IMR-90 (cell line): ENCODE measurements at regions not wholly inside any gene's neighbourhood (a gene's known extent, or its start where the extent isn't known, plus 50 kb on each side); places are given as distances from the start of the nearest gene placed in this dataset.
A peak's percentile ranks its signal among the peaks of the same experiment; 100 is the strongest.

Experiments used
- ATAC-seq: fragments of 200-7000 bp; cut with Tn5 transposase; 2 replicates; pipeline ENCODE4 v1.9.1; 2020; ENCODE audit warnings: low read depth, mild to moderate bottlenecking, moderate library complexity
- BruUV-seq: library from RNA; stranded (reverse); fragments of 400-500 nt; replicated peaks from 2 replicates; lab custom pipeline; 2021; lab: Mats Ljungman, UMichigan
- CTCF ChIA-PET: fragments of 300-600 bp; formaldehyde crosslinking; extraction: SDS; loops from one replicate; lab custom pipeline; 2021; ENCODE audit warnings: antibody characterized with exemption; lab: Yijun Ruan, JAX
- POLR2A ChIA-PET: fragments of 300-600 bp; sonication (Branson Sonifier 250); formaldehyde crosslinking; loops from one replicate; lab custom pipeline; 2022; ENCODE audit warnings: antibody characterized with exemption; ENCODE audit not compliant: unreplicated experiment; lab: Charles Lee
- DNase-seq: peaks from one replicate; pipeline ENCODE4 v3.0.0; 2013
- H2AFZ ChIP-seq: replicated peaks from 2 replicates; pipeline ENCODE3; 2013; ENCODE audit warnings: low read length, mild to moderate bottlenecking; ENCODE audit not compliant: poor library complexity
- H2AK5ac ChIP-seq: 2 replicates; pipeline ENCODE4 v1.6.1; 2013; ENCODE audit warnings: low read depth, low read length, inconsistent platforms
- H2AK9ac ChIP-seq: replicated peaks from 2 replicates; pipeline ENCODE3; 2013; ENCODE audit warnings: mild to moderate bottlenecking, low read depth, low read length, moderate library complexity; ENCODE audit not compliant: poor library complexity
- H2BK120ac ChIP-seq: 2 replicates; pipeline ENCODE4 v1.6.1; 2013; ENCODE audit warnings: low read depth, low read length, inconsistent platforms
- H2BK15ac ChIP-seq: 3 replicates; pipeline ENCODE4 v1.6.1; 2013; ENCODE audit warnings: low read depth, low read length, inconsistent platforms
- H2BK20ac ChIP-seq: 2 replicates; pipeline ENCODE4 v1.6.1; 2013; ENCODE audit warnings: low read depth, mild to moderate bottlenecking, inconsistent platforms, low read length, moderate library complexity
- H2BK5ac ChIP-seq: 2 replicates; pipeline ENCODE4 v1.6.1; 2013; ENCODE audit warnings: mild to moderate bottlenecking, low read depth, low read length, inconsistent platforms; ENCODE audit not compliant: poor library complexity, severe bottlenecking
- H3K14ac ChIP-seq: replicated peaks from 2 replicates; pipeline ENCODE4 v1.6.1; 2013; ENCODE audit warnings: low read depth, low read length, inconsistent platforms
- H3K18ac ChIP-seq: 2 replicates; pipeline ENCODE4 v1.6.1; 2013; ENCODE audit warnings: low read depth, low read length, control low read depth
- H3K23ac ChIP-seq: 2 replicates; pipeline ENCODE4 v1.6.1; 2013; ENCODE audit warnings: low read depth, low read length, inconsistent platforms
- H3K27ac ChIP-seq: 2 replicates; pipeline ENCODE4 v1.5.1; 2013; ENCODE audit warnings: mild to moderate bottlenecking, control low read depth, low read length; ENCODE audit not compliant: insufficient read depth
- H3K27me3 ChIP-seq: 2 replicates; pipeline ENCODE4 v1.6.1; 2013; ENCODE audit warnings: low read length; ENCODE audit not compliant: control insufficient read depth, insufficient read depth
- H3K36me3 ChIP-seq: 2 replicates; pipeline ENCODE4 v1.6.1; 2013; ENCODE audit warnings: low read length, mixed read lengths; ENCODE audit not compliant: control insufficient read depth, insufficient read depth
- H3K4ac ChIP-seq: 2 replicates; pipeline ENCODE4 v1.6.1; 2013; ENCODE audit warnings: low read depth, low read length, inconsistent platforms
- H3K4me1 ChIP-seq: 2 replicates; pipeline ENCODE4 v1.6.1; 2013; ENCODE audit warnings: low read length, mixed read lengths; ENCODE audit not compliant: control insufficient read depth, insufficient read depth
- H3K4me2 ChIP-seq: 2 replicates; pipeline ENCODE4 v1.6.1; 2013; ENCODE audit warnings: low read depth, mild to moderate bottlenecking, control low read depth, low read length, moderate library complexity
- H3K4me3 ChIP-seq: 2 replicates; pipeline ENCODE4 v1.5.1; 2013; ENCODE audit warnings: low read depth, mild to moderate bottlenecking, control low read depth, low read length, moderate library complexity; ENCODE audit not compliant: insufficient read depth
- H3K56ac ChIP-seq: 2 replicates; pipeline ENCODE4 v1.6.1; 2013; ENCODE audit warnings: low read length, inconsistent platforms; ENCODE audit not compliant: insufficient read depth; ENCODE audit errors: extremely low read depth
- H3K79me1 ChIP-seq, 2 experiments: 2 replicates each; pipeline ENCODE4 v1.6.1; 2013; ENCODE audit warnings: low read length in 2 of 2, inconsistent platforms in 1 of 2, low read depth in 1 of 2
- H3K9ac ChIP-seq: 2 replicates; pipeline ENCODE4 v1.6.1; 2013; ENCODE audit warnings: low read depth, low read length, control low read depth
- H3K9me1 ChIP-seq: 2 replicates; pipeline ENCODE4 v1.6.1; 2013; ENCODE audit warnings: low read length, inconsistent platforms; ENCODE audit not compliant: insufficient read depth
- H3K9me3 ChIP-seq: 2 replicates; pipeline ENCODE4 v1.6.1; 2013; ENCODE audit warnings: low read length; ENCODE audit not compliant: control insufficient read depth, insufficient read depth
- H4K20me1 ChIP-seq: 2 replicates; pipeline ENCODE4 v1.6.1; 2013; ENCODE audit warnings: low read length, inconsistent platforms; ENCODE audit not compliant: insufficient read depth
- H4K5ac ChIP-seq: 2 replicates; pipeline ENCODE4 v1.6.1; 2013; ENCODE audit warnings: mild to moderate bottlenecking, low read depth, low read length, control low read depth
- H4K8ac ChIP-seq, 2 experiments: 2 replicates each; pipeline ENCODE4 v1.6.1; 2013; ENCODE audit warnings: low read depth in 2 of 2, low read length in 2 of 2, control low read depth in 1 of 2, inconsistent platforms in 1 of 2
- H4K91ac ChIP-seq: 2 replicates; pipeline ENCODE4 v1.6.1; 2013; ENCODE audit warnings: low read depth, low read length, inconsistent platforms; ENCODE audit not compliant: insufficient read depth
- BHLHE40 ChIP-seq: fragments of 150-350 bp; IDR thresholded peaks from 2 replicates; pipeline ENCODE4 v1.6.1; 2016; ENCODE audit warnings: mild to moderate bottlenecking, low read depth, low read length
- CEBPB ChIP-seq: IDR thresholded peaks from 2 replicates; pipeline ENCODE4 v1.6.1; 2012; ENCODE audit warnings: low read depth, low read length, improper control_type of control experiment
- CHD1 ChIP-seq: IDR thresholded peaks from 2 replicates; pipeline ENCODE4 v1.6.1; 2012; ENCODE audit warnings: low read depth, low read length, improper control_type of control experiment
- FOS ChIP-seq: fragments of 150-350 bp; IDR thresholded peaks from 2 replicates; pipeline ENCODE4 v1.6.1; 2016; ENCODE audit warnings: low read depth, low read length
- MAFK ChIP-seq: IDR thresholded peaks from 2 replicates; pipeline ENCODE4 v1.6.1; 2012; ENCODE audit warnings: low read depth, low read length, improper control_type of control experiment
- MAZ ChIP-seq: IDR thresholded peaks from 2 replicates; pipeline ENCODE4 v1.6.1; 2012; ENCODE audit warnings: low read depth, mild to moderate bottlenecking, low read length, improper control_type of control experiment, moderate library complexity, borderline replicate concordance
- MXI1 ChIP-seq: IDR thresholded peaks from 2 replicates; pipeline ENCODE4 v1.6.1; 2012; ENCODE audit warnings: low read depth, mild to moderate bottlenecking, low read length, moderate library complexity, borderline replicate concordance
- NFE2L2 ChIP-seq: fragments of 150-350 bp; IDR thresholded peaks from 2 replicates; pipeline ENCODE4 v1.6.1; 2016; ENCODE audit warnings: low read depth, mild to moderate bottlenecking, low read length
- POLR2A ChIP-seq: IDR thresholded peaks from 2 replicates; pipeline ENCODE4 v1.6.1; 2012; ENCODE audit warnings: mild to moderate bottlenecking, low read depth, low read length
- RAD21 ChIP-seq: IDR thresholded peaks from 2 replicates; pipeline ENCODE4 v1.6.1; 2012; ENCODE audit warnings: low read length, improper control_type of control experiment
- RCOR1 ChIP-seq: IDR thresholded peaks from 2 replicates; pipeline ENCODE4 v1.6.1; 2012; ENCODE audit warnings: mild to moderate bottlenecking, low read length, improper control_type of control experiment; ENCODE audit not compliant: insufficient replicate concordance
- RFX5 ChIP-seq: IDR thresholded peaks from 2 replicates; pipeline ENCODE4 v1.8.0; 2012; ENCODE audit warnings: low read depth, mild to moderate bottlenecking, low read length, moderate library complexity
- SMC3 ChIP-seq: fragments of 150-350 bp; IDR thresholded peaks from 2 replicates; pipeline ENCODE4 v1.6.1; 2016; ENCODE audit warnings: low read depth, mild to moderate bottlenecking, antibody characterized with exemption, low read length, moderate library complexity
- WGBS, 2 experiments: methylation state at CpG; one replicate each; pipeline versions ENCODE4 v1.1.5 to v1.1.7; 2013; ENCODE audit warnings: missing lambda C conversion rate in 2 of 2; ENCODE audit not compliant: insufficient read length in 1 of 2; ENCODE audit errors: extremely low coverage in 2 of 2; 5-methylcytosine and 5-hydroxymethylcytosine counted together
- dilution Hi-C: fragments of 300-500 bp; cut with HindIII; formaldehyde crosslinking; loops from one replicate; pipeline ENCODE4 v1.14.3; 2018; ENCODE audit warnings: low sequenced_read_pairs; ENCODE audit not compliant: unreplicated experiment
- in situ Hi-C: fragments of 300-500 bp; cut with MboI; formaldehyde crosslinking; loops from 3 replicates; pipeline ENCODE4 v1.14.3; 2019; ENCODE audit warnings: low sequenced_read_pairs, inconsistent platforms, mixed read lengths
- intact Hi-C: fragments of 100-400 bp; cut with micrococcal nuclease; formaldehyde crosslinking; loops from 2 replicates; pipeline ENCODE4 v1.10.0; 2022
- TF ChIP-seq, protein P1 (sequence below): fragments of 150-350 bp; IDR thresholded peaks from 2 replicates; pipeline ENCODE4 v1.6.1; 2017; ENCODE audit warnings: mild to moderate bottlenecking, antibody characterized with exemption, low read length, low read depth
- TF ChIP-seq, protein P2 (sequence below): fragments of 150-350 bp; IDR thresholded peaks from 2 replicates; pipeline ENCODE4 v1.6.1; 2016; ENCODE audit warnings: low read depth, mild to moderate bottlenecking, low read length, moderate library complexity, borderline replicate concordance
- TF ChIP-seq, protein P3 (sequence below): conservative IDR thresholded peaks from 2 replicates; pipeline ENCODE4 v1.5.1; 2012; ENCODE audit warnings: mild to moderate bottlenecking, low read depth, low read length, improper control_type of control experiment

DNA sequence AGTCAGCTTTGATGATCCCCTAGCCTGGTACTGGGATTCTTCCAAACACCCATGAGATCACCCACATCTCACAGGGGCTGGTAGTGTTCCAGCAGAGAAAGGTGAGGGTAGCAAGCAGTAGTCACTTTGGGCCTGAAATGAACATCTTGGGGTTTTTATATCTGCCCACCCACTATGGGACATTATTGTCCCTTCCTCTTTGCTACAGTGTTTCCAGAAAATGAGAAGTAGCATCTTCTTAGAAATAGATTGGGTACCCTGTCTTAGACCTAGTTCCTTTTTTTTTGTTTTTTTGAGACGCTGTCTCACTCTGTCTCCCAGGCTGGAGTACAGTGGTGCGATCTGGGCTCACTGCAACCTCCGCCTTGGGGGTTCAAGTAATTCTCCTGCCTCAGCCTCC is 249.2 kb upstream of the ANKRD55 start:
- Histone ChIP-seq H4K8ac (peak overlapping the region in 1 of 2 experiments; percentile 86; a peak in 2 of 4 replicates), H3K18ac (peak overlapping the region; percentile 10; the same call in 1 of the 2 replicates), H3K4me2 (no peak overlapping the region), H3K9ac (no peak overlapping the region), H3K27me3 (no peaks in the 10 kb centered on the region), H3K23ac (peak overlapping the region; percentile 43), H3K14ac (peak overlapping the region; percentile 92; the same call in 1 of the 2 replicates), H2AK9ac (no peak overlapping the region), H2BK5ac (no peak overlapping the region), H3K4me1 (peaks cover 16% of the 10 kb centered on the region), H3K4me3 (no peak overlapping the region), H4K91ac (peak overlapping the region; percentile 96), H2BK120ac (peak overlapping the region; percentile 97), H3K9me1 (peaks cover 14% of the 10 kb centered on the region), H2BK20ac (peak overlapping the region; percentile 94; the same call in 1 of the 2 replicates), H3K9me3 (no peaks in the 10 kb centered on the region), H3K36me3 (no peaks in the 10 kb centered on the region), H2AFZ (peak overlapping the region; percentile 88), H4K5ac (peak overlapping the region; percentile 82; the same call in 1 of the 2 replicates), H3K56ac (no peak overlapping the region), H3K4ac (peak overlapping the region; percentile 97), H4K20me1 (no peaks in the 10 kb centered on the region), H2BK15ac (peak overlapping the region; percentile 81; the same call in 1 of the 3 replicates), H3K79me1 (peaks cover 0 to 4% of the 10 kb centered on the region in 2 experiments; a peak in 1 of 4 replicates), H2AK5ac (peak overlapping the region; percentile 68; the same call in 1 of the 2 replicates), H3K27ac (peak overlapping the region; percentile 58; the same call in 1 of the 2 replicates)
- POLR2A ChIA-PET, result interaction anchor here (0.6 kb wide), 1 partner anchor 211 kb away, joined by 3 read pairs; no protein-coding TSS in a partner anchor
- TF ChIP-seq RFX5, result no peak
- no peak for TF ChIP-seq BHLHE40
- TF ChIP-seq, protein P1, sequence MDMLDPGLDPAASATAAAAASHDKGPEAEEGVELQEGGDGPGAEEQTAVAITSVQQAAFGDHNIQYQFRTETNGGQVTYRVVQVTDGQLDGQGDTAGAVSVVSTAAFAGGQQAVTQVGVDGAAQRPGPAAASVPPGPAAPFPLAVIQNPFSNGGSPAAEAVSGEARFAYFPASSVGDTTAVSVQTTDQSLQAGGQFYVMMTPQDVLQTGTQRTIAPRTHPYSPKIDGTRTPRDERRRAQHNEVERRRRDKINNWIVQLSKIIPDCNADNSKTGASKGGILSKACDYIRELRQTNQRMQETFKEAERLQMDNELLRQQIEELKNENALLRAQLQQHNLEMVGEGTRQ, result no peak
- no peak for TF ChIP-seq CHD1
- TF ChIP-seq MXI1, result no peak
- TF ChIP-seq MAZ, result no peak
- no peak for TF ChIP-seq POLR2A
- TF ChIP-seq, protein P2, sequence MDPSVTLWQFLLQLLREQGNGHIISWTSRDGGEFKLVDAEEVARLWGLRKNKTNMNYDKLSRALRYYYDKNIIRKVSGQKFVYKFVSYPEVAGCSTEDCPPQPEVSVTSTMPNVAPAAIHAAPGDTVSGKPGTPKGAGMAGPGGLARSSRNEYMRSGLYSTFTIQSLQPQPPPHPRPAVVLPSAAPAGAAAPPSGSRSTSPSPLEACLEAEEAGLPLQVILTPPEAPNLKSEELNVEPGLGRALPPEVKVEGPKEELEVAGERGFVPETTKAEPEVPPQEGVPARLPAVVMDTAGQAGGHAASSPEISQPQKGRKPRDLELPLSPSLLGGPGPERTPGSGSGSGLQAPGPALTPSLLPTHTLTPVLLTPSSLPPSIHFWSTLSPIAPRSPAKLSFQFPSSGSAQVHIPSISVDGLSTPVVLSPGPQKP, result no peak
- TF ChIP-seq MAFK, result no peak
- TF ChIP-seq FOS, result no peak
- TF ChIP-seq RAD21, result no peak
- no peak for TF ChIP-seq NFE2L2
- TF ChIP-seq CEBPB, result no peak
- TF ChIP-seq RCOR1, result no peak
- no peak for TF ChIP-seq SMC3
- TF ChIP-seq, protein P3, sequence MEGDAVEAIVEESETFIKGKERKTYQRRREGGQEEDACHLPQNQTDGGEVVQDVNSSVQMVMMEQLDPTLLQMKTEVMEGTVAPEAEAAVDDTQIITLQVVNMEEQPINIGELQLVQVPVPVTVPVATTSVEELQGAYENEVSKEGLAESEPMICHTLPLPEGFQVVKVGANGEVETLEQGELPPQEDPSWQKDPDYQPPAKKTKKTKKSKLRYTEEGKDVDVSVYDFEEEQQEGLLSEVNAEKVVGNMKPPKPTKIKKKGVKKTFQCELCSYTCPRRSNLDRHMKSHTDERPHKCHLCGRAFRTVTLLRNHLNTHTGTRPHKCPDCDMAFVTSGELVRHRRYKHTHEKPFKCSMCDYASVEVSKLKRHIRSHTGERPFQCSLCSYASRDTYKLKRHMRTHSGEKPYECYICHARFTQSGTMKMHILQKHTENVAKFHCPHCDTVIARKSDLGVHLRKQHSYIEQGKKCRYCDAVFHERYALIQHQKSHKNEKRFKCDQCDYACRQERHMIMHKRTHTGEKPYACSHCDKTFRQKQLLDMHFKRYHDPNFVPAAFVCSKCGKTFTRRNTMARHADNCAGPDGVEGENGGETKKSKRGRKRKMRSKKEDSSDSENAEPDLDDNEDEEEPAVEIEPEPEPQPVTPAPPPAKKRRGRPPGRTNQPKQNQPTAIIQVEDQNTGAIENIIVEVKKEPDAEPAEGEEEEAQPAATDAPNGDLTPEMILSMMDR, result no peak
- in situ Hi-C loops (no loop called here), dilution Hi-C loops (no loop called here), intact Hi-C loops (loop anchor here (5.0 kb wide), 1 partner anchor 355 kb away; no protein-coding TSS in a partner anchor)
- CTCF ChIA-PET, result interaction anchor here (1.6 kb wide), 1 partner anchor 336 kb away, joined by 4 read pairs; no protein-coding TSS in a partner anchor
- WGBS, 2 experiments, result 100% methylated on average over 1 of the region's 3 CpGs; no CpG with 5 or more reads in 1 of the 2 experiments
- ATAC-seq (no peak), DNase-seq (no peak)
- BruUV-seq, result no TSS peak
